NCI-H2227 treated with DMSO at 0.1 percent for 48 hours (cell line): ENCODE measurements at regions not wholly inside any gene's neighbourhood (a gene's known extent, or its start where the extent isn't known, plus 50 kb on each side); places are given as distances from the start of the nearest gene placed in this dataset.

Source experiments
- DNase-seq: peaks from one replicate; lab custom pipeline; 2025; lab: John Stamatoyannopoulos, UW

- DNase-seq, result no peak
Measured at GRCh38 chr6:44715188-44715587, 327.7 kb downstream of the CDC5L start.

GRCh38 chr6:44715925-44716324, 328.4 kb downstream of the CDC5L start:
- DNase-seq, result no peak

GRCh38 chr6:44717431-44717830, 329.9 kb downstream of the CDC5L start:
- DNase-seq, result no peak

GRCh38 chr6:44721954-44722578, 334.6 kb downstream of the CDC5L start:
- DNase-seq, result no peak

GRCh38 chr6:44722736-44723135, 335.2 kb downstream of the CDC5L start:
- no peak for DNase-seq

GRCh38 chr6:44723439-44724197, 336.1 kb downstream of the CDC5L start:
- no peak for DNase-seq

- DNase-seq, result no peak
Measured at GRCh38 chr6:44725070-44725469, 337.6 kb downstream of the CDC5L start.

- no peak for DNase-seq
Measured at GRCh38 chr6:44727651-44728630, 340.4 kb downstream of the CDC5L start.

GRCh38 chr6:44730771-44731391, 343.4 kb downstream of the CDC5L start:
- DNase-seq, result no peak

- DNase-seq, result no peak
Measured at GRCh38 chr6:44731485-44732095, 344.1 kb downstream of the CDC5L start.

GRCh38 chr6:44732243-44732642, 344.7 kb downstream of the CDC5L start:
- DNase-seq, result no peak

- DNase-seq, result no peak
Measured at GRCh38 chr6:44733126-44733525, 345.6 kb downstream of the CDC5L start.

GRCh38 chr6:44733868-44734267, 346.4 kb downstream of the CDC5L start:
- DNase-seq, result no peak

- DNase-seq, result no peak
Measured at GRCh38 chr6:44734886-44735629, 347.6 kb downstream of the CDC5L start.

- DNase-seq, result no peak
Measured at GRCh38 chr6:44735630-44735963, 348.1 kb downstream of the CDC5L start.

- DNase-seq, result no peak
Measured at GRCh38 chr6:44737341-44737740, 349.8 kb downstream of the CDC5L start.

- DNase-seq, result no peak
Measured at GRCh38 chr6:44737829-44738528, 350.5 kb downstream of the CDC5L start.

GRCh38 chr6:44738601-44739146, 351.2 kb downstream of the CDC5L start:
- no peak for DNase-seq

- no peak for DNase-seq
Measured at GRCh38 chr6:44739181-44739580, 351.7 kb downstream of the CDC5L start.

GRCh38 chr6:44740566-44741120, 353.1 kb downstream of the CDC5L start:
- DNase-seq, result no peak
